Stimulated activated CD4-positive, alpha-beta T cell treated with anti-CD3 and anti-CD28 coated beads, Interleukin-1b, Interleukin-23, amount 100 ng/mL, for 1 hour (primary cell): ENCODE measurements at regions not wholly inside any gene's neighbourhood (a gene's known extent, or its start where the extent isn't known, plus 50 kb on each side); places are given as distances from the start of the nearest gene placed in this dataset.
"Not testable (repeated sequence)": the region's sequence is repeated elsewhere in the genome, so short reads cannot be mapped to it uniquely, and the experiment has no call there.

Experiments used
- DNase-seq, 2 donors: peaks; one replicate each; pipeline ENCODE4 v3.0.0-alpha.2; 2020; ENCODE audit warnings: low read depth in 2 of 2

GRCh38 chr6:11427091-11427722, 110.3 kb upstream of the TMEM170B start:
- no peak for DNase-seq

- DNase-seq: no peak
Measured at GRCh38 chr6:11426571-11426970, 111.0 kb upstream of the TMEM170B start.

DNA sequence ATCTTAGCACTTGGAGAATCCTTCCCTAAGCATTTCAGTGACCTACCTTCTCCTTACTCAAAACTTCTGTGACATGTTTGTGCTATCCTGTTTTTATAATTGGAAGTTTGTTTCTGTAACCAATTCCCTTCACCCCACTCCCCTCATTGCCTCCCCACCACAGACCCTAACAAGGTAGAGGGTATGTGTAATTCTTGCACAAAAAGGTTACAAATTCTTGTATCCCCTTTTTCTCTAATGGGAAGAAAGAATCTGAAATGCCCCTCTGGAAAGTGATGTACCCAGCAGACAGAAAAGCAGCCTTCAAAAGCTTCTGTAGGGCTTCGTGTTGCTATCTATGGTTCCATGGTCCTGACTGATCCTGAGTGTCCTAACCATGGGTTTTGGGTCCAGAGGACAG, 111.7 kb upstream of the TMEM170B start:
- DNase-seq: no peak

- DNase-seq: no peak
Measured at GRCh38 chr6:11425431-11425871, 112.1 kb upstream of the TMEM170B start.

GRCh38 chr6:11424395-11425034, 113.0 kb upstream of the TMEM170B start:
- DNase-seq: no peak

DNA sequence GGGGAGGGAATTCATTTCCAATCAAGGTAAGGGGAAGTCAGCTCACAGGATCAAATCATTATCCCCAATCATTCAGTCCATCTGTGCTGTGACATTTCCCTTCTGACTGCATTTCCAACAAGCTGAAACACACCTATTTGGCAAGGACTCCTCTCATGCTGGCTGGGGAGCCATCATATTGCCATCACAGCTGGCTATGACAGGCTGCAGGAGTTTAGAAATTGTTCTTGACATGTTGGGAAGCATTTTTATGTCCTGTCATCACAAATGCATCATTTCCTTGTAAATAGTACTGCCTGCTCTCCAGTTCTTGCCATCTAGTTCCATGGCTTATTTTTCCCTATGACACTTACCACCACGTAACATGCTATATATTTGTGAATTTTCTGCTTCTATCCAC, 113.9 kb upstream of the TMEM170B start:
- DNase-seq: no peak

DNA sequence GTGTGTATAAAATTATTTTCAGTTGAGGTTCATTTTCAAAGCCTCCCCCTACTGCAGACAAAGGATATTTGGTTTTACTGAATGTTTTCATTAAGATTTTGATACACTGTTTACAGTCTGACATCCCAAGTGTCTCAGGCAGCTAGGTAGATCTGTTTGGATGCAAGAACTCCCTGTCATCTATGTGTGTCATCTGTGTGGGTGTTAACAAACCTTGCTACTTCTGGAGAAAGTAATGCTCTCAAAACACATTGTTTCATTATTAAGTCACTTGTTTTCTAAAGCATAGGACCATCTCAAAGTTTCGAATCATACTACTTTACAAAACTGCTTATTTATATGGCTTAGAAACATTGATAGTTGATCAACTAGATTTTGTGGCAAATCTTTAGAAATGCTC, 114.5 kb upstream of the TMEM170B start:
- no peak for DNase-seq

DNA sequence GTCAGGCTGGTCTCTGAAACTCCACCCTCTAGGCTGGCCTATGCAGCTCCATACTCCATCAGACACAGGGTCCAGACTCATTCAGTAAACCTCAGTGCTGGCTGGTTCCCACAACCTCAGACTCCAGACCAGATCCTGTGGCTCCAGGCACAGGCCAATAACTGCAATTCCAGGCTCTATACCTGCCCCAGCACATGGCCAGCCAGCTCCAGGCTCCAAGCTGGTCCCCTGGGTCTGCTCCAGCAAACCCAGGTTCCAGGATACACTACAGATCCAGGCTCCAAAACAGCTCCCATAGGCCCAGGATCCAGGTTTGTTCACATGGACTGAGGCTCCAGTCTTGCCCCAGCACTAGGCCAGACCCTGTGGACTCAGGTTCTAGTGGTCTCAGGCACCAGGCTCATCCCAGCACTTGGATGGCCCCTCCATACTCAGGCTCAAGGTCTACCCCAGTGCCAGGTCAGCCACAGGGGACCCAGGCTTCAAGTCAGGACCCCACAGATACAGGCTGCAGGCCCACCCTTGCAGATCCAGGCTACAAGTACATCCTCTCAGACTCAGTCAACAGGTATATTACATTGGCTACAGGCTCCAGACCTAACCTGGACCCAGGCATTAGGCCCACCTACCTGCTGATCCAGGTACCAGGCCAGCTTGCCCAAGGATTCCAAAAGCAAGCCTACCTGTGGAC, 117.6 kb upstream of the TMEM170B start:
- DNase-seq: no peak

GRCh38 chr6:11418290-11418905, 119.2 kb upstream of the TMEM170B start:
- DNase-seq: no peak

GRCh38 chr6:11416936-11417576, 120.5 kb upstream of the TMEM170B start:
- DNase-seq: no peak

DNA sequence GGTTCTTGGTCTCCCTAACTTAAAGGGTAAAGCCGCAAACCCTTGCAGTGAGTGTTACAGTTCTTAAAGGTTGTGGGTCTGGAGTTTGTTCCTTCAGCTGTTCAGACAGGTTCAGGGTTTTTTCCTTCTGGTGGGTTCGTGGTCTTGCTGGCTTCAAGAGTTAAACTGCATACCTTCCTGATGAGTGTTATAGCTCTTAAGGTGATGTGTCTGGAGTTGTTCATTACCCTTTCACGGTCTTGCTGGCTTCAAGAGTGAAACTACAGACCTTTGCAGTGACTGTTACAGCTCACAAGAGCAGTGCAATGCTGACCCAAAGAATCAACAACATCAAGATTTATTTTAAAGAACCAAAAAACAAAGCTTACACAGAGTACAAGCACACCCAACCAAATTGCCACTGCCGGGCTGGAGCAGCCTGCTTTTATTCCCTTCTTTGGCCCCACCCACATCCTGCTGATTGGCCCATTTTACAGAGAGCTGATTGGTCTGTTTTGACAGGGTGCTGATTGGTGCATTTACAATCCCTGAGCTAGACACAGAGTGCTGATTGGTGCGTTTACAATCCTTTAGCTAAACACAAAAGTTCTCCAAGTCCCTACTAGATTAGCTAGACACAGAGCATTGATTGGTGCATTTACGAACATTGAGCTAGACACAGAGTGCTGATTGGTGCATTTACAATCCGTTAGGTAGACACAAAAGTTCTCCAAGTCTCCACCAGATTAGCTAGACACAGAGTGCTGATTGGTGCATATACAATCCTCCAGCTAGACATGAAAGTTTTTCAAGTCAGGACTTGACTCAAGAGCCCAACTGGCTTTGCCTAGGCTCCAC, 121.2 kb upstream of the TMEM170B start:
- not testable (repeated sequence) for DNase-seq

GRCh38 chr6:11415557-11415956, 122.0 kb upstream of the TMEM170B start:
- no peak for DNase-seq

DNA sequence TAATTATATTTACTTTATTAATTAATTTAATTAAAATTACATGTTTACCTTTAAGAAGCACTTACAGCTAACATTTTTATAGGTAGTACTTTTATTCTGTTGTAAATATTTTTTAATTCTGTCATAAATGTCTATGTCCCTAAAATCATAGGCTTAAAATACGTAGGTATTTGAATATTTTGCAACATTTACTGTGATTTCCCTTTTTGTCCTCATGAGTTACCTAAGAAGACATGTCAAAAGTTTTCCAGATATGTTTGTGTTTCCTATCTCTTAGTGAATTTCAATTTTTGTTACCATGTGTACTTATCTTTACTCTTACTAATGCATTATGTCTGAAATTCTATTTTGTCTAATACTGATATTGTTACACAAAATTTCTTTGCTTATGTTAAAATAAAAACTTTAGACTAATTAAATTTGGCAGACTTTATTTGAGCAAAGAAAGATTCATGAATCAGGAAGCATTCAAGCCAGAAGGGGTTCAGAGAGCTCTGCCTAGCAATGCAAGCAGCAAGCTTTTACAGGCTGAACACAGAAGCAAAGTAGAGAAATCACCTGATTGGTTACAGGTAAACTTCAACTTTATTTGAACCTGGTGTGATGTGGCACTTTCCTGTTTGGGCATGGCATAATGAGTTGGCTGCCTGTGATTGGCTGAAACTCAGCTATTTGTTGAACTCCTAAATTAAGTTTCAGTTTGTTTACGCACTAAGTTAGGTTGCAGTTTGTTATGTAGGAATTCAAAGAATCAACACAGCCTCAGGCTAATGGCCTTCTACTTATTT, 123.2 kb upstream of the TMEM170B start:
- no peak for DNase-seq

- no peak for DNase-seq
Measured at GRCh38 chr6:11413728-11414127, 123.8 kb upstream of the TMEM170B start.

GRCh38 chr6:11413117-11413687, 124.3 kb upstream of the TMEM170B start:
- DNase-seq: no peak

DNA sequence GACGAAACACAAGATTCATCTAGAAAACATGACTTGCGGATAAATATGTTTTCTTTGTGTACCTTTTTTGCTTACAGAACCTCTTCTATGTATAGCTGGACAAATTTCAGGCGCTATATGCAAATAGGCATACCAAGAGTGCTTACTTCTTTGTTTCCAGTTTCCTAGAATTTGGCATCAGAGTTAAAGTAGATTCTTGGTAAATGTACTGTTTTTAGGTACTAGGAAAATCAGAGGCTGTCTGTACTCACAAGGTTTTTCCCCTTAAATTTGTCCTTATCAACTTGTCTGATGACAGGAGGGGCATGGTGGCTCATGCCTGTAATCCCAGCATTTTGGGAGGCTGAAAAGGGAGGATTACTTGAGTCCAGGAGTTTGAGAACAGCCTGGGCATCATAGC, 124.9 kb upstream of the TMEM170B start:
- DNase-seq: no peak

DNA sequence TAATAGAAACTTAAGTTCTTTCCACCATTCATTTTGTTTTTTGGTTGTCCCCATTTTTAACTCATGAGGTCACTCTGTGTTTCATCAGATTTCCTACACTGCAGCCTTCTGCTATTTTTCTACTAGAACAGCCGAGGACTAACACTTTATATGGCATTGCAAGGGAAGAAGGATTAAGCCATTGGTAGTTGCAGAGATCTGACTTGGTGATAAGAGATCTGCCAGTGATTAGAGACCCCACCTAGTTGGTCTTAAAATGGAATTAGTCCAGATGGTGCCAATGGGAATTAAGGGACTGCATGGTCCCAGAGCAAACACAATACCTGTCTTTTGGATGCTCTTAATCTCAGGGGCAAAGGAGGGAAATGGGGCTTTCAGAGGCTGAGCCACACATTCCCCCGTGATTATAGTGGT, 125.5 kb upstream of the TMEM170B start:
- no peak for DNase-seq

- DNase-seq: no peak
Measured at GRCh38 chr6:11411593-11411992, 126.0 kb upstream of the TMEM170B start.

DNA sequence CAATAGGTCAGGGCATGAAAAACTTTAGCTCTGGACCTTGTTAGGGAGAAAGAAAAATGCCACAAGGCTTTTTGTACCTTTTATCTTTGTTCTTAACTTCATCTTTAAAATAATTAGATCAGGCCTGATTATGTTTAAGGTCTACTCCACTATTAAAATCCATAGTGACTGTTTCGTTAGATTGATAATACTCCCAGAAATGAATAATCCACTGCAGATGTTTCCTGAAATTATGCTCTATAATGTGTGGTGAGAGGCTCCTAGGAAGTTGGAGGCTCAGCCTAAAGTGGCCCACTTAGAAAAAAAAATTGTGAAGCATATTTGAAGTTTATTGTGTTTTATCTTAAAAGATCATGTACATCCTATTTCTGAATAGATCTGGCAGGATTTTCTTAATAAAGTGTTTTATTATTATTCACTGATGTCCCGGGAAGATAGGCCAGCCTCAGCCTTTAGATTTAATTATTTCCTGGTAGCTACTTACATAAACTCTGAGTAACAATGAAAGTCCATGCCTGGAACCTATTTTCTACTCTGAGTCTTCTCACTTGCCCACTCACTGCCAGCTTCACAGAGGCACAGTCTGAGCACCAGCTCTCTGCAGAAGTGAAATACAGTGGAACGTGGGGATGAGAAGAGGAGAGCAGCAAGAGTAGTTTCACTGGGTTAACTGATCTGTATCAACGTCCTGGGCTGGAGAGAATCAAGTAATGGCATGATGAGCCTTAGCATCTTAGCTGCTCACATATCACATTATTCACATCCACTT, 126.8 kb upstream of the TMEM170B start:
- DNase-seq: no peak
